SU-DHL-6 (cell line): ENCODE measurements at regions not wholly inside any gene's neighbourhood (a gene's known extent, or its start where the extent isn't known, plus 50 kb on each side); places are given as distances from the start of the nearest gene placed in this dataset.

Source experiments
- EZH2phosphoT487 ChIP-seq: fragments of 200-600 bp; sonication (generic), shearing (Covaris generic); conservative IDR thresholded peaks from 2 replicates; pipeline ENCODE4 v1.6.1; 2018; ENCODE audit warnings: mild to moderate bottlenecking, antibody characterized with exemption, low read length, moderate library complexity, mixed read lengths
- TF ChIP-seq, protein P1 (sequence below): fragments of 200-600 bp; sonication (generic); IDR thresholded peaks from one replicate; pipeline ENCODE4 v1.5.1; 2017; ENCODE audit warnings: antibody characterized with exemption, mild to moderate bottlenecking, low read length, moderate library complexity; ENCODE audit not compliant: insufficient read depth, poor library complexity, severe bottlenecking

DNA sequence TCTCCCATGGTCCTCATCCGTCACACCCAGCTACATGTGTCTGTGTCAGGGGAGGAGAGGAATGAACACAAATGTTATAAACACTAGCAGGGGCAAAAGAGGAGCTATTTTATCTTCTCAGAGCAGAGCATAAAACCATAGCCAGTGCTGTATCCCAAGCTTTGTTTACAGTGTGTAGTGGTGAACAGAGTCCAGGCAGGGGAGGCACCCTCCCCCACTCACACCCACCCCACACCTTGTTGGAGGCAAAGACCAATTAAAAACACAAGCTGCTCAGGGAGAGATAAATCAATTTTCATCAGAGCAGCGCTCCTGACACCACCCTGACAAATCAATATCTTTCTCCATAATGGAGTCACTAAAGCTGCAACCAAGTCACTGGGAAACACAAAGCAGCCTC, 132.6 kb upstream of the CCL2 start:
- TF ChIP-seq, protein P1, sequence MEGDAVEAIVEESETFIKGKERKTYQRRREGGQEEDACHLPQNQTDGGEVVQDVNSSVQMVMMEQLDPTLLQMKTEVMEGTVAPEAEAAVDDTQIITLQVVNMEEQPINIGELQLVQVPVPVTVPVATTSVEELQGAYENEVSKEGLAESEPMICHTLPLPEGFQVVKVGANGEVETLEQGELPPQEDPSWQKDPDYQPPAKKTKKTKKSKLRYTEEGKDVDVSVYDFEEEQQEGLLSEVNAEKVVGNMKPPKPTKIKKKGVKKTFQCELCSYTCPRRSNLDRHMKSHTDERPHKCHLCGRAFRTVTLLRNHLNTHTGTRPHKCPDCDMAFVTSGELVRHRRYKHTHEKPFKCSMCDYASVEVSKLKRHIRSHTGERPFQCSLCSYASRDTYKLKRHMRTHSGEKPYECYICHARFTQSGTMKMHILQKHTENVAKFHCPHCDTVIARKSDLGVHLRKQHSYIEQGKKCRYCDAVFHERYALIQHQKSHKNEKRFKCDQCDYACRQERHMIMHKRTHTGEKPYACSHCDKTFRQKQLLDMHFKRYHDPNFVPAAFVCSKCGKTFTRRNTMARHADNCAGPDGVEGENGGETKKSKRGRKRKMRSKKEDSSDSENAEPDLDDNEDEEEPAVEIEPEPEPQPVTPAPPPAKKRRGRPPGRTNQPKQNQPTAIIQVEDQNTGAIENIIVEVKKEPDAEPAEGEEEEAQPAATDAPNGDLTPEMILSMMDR: no peak
- no peak for TF ChIP-seq EZH2phosphoT487
